ENCODE measurements at regions not wholly inside any gene's neighbourhood (a gene's known extent, or its start where the extent isn't known, plus 50 kb on each side); places are given as distances from the start of the nearest gene placed in this dataset.

GRCh38 chr11:122435540-122436187 lies 219.9 kb upstream of the UBASH3B start:
- Histone ChIP-seq H3K79me2 (ENCODE audit: low read length) (no peaks in the 10 kb centered on the region), H3K27me3 (replicated peaks; ENCODE audit: insufficient read depth, low read length) (no peaks in the 10 kb centered on the region), H3K4me3 (ENCODE audit: low read length) (no peak overlapping the region), H4K20me1 (ENCODE audit: insufficient read depth, low read length) (no peaks in the 10 kb centered on the region), H2AFZ (ENCODE audit: low read length) (no peak overlapping the region), H3K27ac (ENCODE audit: low read length) (no peak overlapping the region), H3K9ac (ENCODE audit: low read length) (no peak overlapping the region), H3K9me3 (replicated peaks; ENCODE audit: insufficient read depth, low read length) (no peaks in the 10 kb centered on the region), H3K36me3 (replicated peaks; ENCODE audit: insufficient read depth, low read length) (no peaks in the 10 kb centered on the region), H3K9me2 (replicated peaks; ENCODE audit: insufficient read depth, low read length) (no peaks in the 10 kb centered on the region), H3K4me1 (ENCODE audit: low read length) (no peaks in the 10 kb centered on the region), H3F3A (ENCODE audit: insufficient read depth, low read length) (no peaks in the 10 kb centered on the region), H3K4me2 (ENCODE audit: low read depth, low read length) (no peak overlapping the region)
- DNase-seq: no peak
- TF ChIP-seq EZH2 (optimal IDR thresholded peaks at IDR 0.05; ENCODE audit: low read depth, low read length) (no peak), EZH2phosphoT487 (IDR thresholded peaks at IDR 0.05; ENCODE audit: low read length) (no peak), CTCF (IDR thresholded peaks at IDR 0.05; ENCODE audit: low read length) (no peak)

- Histone ChIP-seq H3K9me2 (replicated peaks; ENCODE audit: insufficient read depth, low read length) (no peaks in the 10 kb centered on the region), H2AFZ (ENCODE audit: low read length) (no peak overlapping the region), H3K27ac (ENCODE audit: low read length) (no peak overlapping the region), H4K20me1 (ENCODE audit: insufficient read depth, low read length) (no peaks in the 10 kb centered on the region), H3K9me3 (replicated peaks; ENCODE audit: insufficient read depth, low read length) (no peaks in the 10 kb centered on the region), H3K79me2 (ENCODE audit: low read length) (no peaks in the 10 kb centered on the region), H3K27me3 (replicated peaks; ENCODE audit: insufficient read depth, low read length) (no peaks in the 10 kb centered on the region), H3K4me1 (ENCODE audit: low read length) (no peaks in the 10 kb centered on the region), H3K4me2 (ENCODE audit: low read depth, low read length) (no peak overlapping the region), H3K36me3 (replicated peaks; ENCODE audit: insufficient read depth, low read length) (no peaks in the 10 kb centered on the region), H3K4me3 (ENCODE audit: low read length) (no peak overlapping the region), H3K9ac (ENCODE audit: low read length) (no peak overlapping the region), H3F3A (ENCODE audit: insufficient read depth, low read length) (no peaks in the 10 kb centered on the region)
- TF ChIP-seq CTCF (IDR thresholded peaks at IDR 0.05; ENCODE audit: low read length) (no peak), EZH2phosphoT487 (IDR thresholded peaks at IDR 0.05; ENCODE audit: low read length) (no peak), EZH2 (optimal IDR thresholded peaks at IDR 0.05; ENCODE audit: low read depth, low read length) (no peak)
- no peak for DNase-seq
Measured at GRCh38 chr11:122434786-122435185, 220.7 kb upstream of the UBASH3B start.

GRCh38 chr11:122430490-122430889 lies 225.0 kb upstream of the UBASH3B start:
- no peak for TF ChIP-seq EZH2phosphoT487 (IDR thresholded peaks at IDR 0.05; ENCODE audit: low read length)
- TF ChIP-seq EZH2 (optimal IDR thresholded peaks at IDR 0.05; ENCODE audit: low read depth, low read length): no peak
- no peak for TF ChIP-seq CTCF (IDR thresholded peaks at IDR 0.05; ENCODE audit: low read length)
- no peaks in the 10 kb centered on the region for H3K79me2 ChIP-seq (ENCODE audit: low read length)
- H3K27me3 ChIP-seq (replicated peaks; ENCODE audit: insufficient read depth, low read length): no peaks in the 10 kb centered on the region
- no peaks in the 10 kb centered on the region for H3K9me3 ChIP-seq (replicated peaks; ENCODE audit: insufficient read depth, low read length)
- no peaks in the 10 kb centered on the region for H4K20me1 ChIP-seq (ENCODE audit: insufficient read depth, low read length)
- no peak overlapping the region for H3K4me2 ChIP-seq (ENCODE audit: low read depth, low read length)
- no peaks in the 10 kb centered on the region for H3K9me2 ChIP-seq (replicated peaks; ENCODE audit: insufficient read depth, low read length)
- no peak overlapping the region for H2AFZ ChIP-seq (ENCODE audit: low read length)
- no peaks in the 10 kb centered on the region for H3F3A ChIP-seq (ENCODE audit: insufficient read depth, low read length)
- no peak for DNase-seq
- no peak overlapping the region for H3K27ac ChIP-seq (ENCODE audit: low read length)
- no peaks in the 10 kb centered on the region for H3K36me3 ChIP-seq (replicated peaks; ENCODE audit: insufficient read depth, low read length)
- no peak overlapping the region for H3K9ac ChIP-seq (ENCODE audit: low read length)
- H3K4me3 ChIP-seq (ENCODE audit: low read length): no peak overlapping the region
- no peaks in the 10 kb centered on the region for H3K4me1 ChIP-seq (ENCODE audit: low read length)
